ENCODE measurements at regions not wholly inside any gene's neighbourhood (a gene's known extent, or its start where the extent isn't known, plus 50 kb on each side); places are given as distances from the start of the nearest gene placed in this dataset.

GRCh38 chr21:43318368-43318767, 108.6 kb downstream of the SIK1 start:
- TF ChIP-seq CTCF (IDR thresholded peaks at IDR 0.05 in 8 of 11, conservative IDR thresholded peaks at IDR 0.05 in 3 of 11) (no peak), POLR2A (IDR thresholded peaks at IDR 0.05) (no peak), POLR2AphosphoS5 (IDR thresholded peaks at IDR 0.05) (no peak)
